Stimulated activated CD4-positive, alpha-beta T cell treated with anti-CD3 and anti-CD28 coated beads, Interleukin-1b, Interleukin-23, amount 100 ng/mL, for 48 hours (primary cell): ENCODE measurements at regions not wholly inside any gene's neighbourhood (a gene's known extent, or its start where the extent isn't known, plus 50 kb on each side); places are given as distances from the start of the nearest gene placed in this dataset.

Experiments used
- DNase-seq: peaks from one replicate; pipeline ENCODE4 v3.0.0-alpha.2; 2020

DNA sequence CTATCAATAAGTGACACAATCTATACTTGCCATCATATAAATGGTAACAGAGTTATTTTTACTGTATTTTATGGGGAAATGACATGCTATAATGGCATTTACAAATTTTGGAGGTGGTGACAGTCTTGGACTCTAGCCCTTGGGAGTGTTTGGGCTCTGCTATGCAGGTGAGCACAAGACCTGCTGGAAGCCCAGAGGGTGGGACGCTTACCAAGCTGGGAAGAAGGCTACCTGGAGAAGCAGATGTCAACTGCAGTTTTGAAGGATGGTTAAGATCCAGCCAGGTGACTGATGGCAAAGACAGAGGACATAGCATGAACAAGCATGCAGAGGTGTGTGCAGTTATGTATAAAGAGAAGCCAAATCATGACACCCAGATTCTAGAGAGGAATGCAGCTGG lies 346.9 kb downstream of the MYCN start:
- no peak for DNase-seq

DNA sequence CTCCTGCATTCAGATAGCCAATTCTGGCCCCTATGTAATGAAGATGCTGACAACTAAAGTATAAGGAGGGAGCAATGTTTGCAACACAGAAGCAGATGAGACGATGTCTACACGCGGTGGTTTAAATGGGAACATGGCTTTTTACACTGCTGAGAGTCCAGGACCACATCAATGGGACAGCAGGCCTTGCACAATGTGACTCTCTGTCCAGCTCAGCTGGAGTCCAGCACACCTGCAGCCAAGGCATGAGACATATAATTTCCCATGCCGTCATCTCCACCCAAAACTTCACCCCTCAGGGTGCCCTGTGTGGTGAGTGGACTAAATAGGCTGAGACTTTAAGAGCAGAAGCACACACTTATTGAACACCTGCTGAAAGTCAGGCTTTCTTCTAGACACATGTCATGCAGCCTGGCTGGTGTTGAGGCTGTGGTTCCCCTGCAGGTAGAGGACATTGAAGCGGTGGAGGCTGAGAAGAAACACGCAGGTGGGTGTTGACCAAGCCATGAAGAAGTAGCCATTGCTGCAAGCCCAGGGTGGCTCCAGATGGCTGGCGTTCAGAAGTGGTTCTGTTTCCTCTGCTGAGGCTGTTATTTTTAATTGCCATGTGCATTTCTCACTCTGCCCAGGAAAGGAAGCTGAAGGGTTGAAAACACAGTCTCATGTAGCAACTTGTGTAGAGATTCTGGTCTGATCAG lies 345.6 kb downstream of the MYCN start:
- DNase-seq = no peak

DNA sequence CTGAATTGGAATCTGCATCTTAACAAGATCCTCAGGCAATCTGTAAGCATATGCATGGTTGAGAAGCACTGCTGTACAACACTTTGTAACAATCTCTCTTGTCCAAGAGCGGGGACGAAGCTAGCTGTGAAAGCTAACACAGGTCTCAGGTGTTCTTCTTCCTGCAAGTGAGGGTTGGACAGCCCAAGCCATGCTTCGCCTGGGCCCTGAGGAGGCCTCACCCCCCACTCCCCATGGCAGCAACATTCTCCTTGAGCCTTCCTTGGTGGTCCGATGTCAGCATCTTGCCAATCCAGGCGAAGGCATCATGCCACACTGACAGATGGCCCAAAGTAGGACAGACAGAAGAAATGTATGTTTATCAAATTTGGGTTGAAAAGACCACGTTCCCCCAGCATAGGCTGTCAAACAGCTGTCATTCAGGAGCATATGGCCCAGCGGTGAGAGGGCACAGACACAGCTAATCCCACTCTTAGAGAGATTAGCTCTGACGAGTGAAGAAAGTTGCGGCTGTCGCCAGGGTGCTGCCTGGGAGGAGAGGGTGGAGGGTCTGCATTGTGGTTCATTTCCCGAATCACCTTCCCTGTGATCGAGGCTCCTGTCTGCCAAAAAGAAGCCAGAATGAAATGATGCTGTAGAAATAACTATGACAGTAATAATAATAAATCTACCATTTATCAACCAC lies 344.7 kb downstream of the MYCN start:
- no peak for DNase-seq

DNA sequence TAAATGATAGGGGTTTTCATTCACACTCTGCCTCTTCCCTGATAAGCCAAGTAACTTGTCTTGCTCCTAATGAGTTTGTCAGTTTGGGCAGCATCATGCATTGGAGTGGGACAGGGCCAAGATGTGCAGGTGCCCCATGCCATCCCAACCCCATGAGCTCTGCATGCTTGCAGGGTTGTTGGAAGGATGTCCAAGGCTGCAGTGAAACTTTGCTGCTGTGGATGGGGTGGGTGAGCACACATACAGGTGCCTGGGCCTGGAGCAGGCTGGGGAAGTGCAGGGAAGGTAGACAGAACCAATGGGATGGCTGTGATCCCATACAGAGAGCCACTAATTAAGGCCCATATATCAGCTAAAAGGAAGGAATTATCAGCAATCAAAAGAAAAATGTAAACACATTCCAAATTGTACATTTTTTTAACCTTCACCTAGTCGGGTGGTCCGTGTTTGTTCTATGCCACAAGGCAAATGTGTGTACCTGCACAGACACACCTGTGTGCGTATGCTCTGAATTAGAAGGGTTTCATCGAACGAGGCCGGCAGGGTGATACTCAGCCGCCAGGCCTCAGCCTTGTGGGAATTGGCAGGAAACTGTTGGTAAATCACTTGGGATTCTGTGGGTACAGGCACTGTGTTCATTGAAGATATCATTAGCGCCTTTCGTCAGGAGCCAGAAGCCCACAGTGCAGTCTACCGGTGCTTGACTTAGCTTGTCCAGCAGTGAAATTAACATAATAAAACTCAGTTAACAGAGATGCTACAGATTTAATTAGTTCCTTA lies 342.9 kb downstream of the MYCN start:
- no peak for DNase-seq

DNA sequence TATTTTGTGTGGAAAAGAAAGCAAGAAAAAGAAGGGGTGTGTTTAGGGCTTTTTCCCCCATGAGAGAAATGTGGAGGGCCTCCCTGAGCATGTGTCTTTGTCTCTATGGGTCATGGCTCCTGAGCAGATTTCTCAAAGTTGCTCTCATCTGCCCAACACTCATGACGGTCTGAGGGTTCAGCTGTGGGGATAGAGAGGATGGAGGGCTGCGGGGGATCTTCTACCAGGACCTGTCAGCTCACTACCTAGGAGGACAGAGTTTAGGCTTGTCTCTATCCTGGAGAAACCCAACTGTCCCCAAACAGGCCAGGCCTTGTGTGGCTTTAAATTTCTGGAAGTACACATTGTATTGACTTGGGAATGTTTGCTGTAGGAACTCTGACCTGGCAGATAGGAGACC lies 342.2 kb downstream of the MYCN start:
- no peak for DNase-seq

- no peak for DNase-seq
Measured at GRCh38 chr2:16281451-16282335, 341.3 kb downstream of the MYCN start.

DNA sequence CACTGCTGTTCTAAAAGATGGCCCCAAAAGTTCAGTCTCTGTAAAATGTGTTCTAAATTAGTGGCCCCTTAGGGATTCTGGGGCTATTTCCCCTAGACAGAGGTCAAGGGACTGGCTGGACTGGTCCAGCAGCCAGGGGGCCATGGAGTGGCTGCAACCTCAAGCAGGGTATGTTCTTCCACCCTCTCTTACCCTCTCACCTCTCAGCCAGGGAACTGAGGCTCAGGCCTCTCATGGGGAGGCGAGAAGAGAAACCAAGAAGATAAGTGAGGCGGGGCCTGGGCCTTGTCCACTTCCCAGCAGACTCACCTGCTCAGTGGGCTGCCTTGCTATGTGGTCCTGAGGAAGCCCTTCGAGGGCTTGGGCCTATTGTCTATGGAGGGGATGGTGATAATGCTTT lies 339.7 kb downstream of the MYCN start:
- DNase-seq = no peak

DNA sequence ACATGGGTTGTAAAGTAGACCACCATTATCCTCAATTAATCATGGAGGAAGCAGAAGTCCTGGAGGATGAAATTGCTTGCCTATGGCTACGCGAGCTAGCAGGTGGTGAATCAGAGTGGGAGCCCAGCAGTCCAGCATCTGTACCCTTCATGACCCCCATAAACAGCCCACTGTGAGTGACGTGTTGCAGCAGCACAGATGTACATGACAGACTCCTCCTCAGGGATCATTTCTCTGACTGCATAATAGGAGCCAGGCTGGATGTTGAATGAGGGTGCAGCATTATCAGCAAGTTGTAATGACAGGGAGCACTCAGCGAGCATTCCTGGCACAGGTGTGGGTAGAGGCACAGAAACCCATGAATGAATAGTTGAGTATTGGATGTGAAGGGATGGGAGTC lies 339.3 kb downstream of the MYCN start:
- no peak for DNase-seq

DNA sequence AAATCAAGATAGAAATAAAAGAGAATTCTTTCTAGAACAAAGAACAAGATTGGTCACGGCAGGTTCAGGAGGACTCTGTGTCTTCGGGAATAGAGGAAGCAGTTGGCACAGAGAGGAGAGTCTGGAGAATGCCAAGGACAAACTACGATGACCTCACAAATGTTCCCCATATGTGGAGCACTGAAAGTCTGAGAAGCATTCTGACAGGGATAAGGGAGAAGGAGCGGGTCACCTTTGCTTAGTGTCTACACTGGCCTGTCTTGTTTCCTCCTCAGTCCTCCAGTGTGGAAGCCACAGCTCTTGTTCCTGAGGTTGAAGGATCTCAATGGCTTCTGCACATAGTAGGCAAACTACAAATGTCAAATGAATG lies 338.8 kb downstream of the MYCN start:
- DNase-seq = no peak

DNA sequence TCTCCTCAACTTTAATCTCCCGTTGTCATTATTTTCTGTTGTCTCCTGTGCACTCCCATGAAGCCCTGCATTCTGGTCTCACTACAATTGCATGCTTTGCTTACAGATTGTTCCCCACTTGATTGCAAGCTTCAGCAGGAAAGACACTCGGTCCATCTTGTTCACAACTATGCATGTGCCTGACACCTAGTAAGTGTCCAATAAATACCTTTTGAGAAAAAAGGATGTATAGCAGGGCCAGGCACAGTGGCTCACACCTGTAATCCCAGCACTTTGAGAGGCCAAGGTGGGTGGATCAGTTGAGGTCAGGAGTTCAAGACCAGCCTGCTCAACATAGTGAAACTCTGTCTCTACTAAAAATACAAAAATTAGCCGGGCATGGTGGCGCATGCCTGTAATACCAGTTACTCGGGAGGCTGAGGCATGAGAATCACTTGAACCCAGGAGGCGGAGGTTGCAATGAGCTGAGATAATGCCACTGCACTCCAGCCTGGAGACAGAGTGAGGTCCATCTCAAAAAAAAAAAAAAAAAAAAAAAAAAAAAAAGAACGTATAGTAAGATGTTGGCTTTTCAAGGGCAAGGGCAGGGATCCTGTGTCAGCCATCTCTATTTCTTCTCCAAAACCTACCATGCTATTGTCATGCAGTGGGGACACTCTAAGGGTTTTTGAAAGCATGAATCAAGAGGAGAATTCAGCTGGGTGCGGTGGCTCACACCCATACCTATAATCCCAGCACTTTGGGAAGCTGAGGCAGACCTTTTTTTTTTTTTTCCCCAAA lies 338.3 kb downstream of the MYCN start:
- no peak for DNase-seq

GRCh38 chr2:16277117-16277516 lies 336.8 kb downstream of the MYCN start:
- DNase-seq = peak; percentile 4

GRCh38 chr2:16275661-16276060 lies 335.3 kb downstream of the MYCN start:
- no peak for DNase-seq

DNA sequence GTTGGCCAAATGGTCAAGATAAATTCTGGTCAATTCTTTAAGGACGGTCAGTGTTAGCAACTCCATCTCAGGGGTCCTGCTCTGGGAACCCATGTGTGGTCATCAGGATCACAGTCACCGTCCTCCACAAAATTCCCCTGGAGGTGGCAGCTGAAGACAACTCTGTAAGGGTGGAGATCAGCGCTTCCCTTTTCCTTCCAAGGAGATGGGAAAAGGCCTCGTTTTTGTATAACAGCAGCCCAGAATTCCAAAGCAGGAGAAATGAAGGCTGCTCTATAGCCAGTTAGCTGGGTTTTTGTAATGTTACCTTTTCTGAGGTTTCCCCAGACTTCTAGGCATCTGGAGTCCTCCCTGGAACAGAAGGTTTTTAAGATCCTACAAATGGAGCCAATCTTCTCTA lies 334.8 kb downstream of the MYCN start:
- no peak for DNase-seq

DNA sequence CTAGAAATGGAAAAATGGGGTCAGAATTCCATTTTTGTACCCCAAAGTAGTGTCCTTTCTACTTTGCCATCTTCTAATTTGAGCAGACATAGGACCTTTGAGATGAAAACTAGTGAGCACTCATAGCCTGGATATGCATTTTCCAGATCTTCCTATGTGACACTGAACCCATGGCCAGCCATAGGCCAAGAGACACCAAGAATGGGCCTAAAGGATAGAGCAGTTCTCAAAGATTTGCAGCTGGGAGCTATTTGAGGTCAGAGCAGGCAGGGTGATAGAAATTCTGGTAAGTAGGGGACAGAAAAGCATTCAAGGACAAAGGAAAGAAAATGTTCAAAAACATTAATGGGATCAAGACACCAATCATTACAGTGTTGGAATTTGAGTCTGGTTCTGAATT lies 332.8 kb downstream of the MYCN start:
- no peak for DNase-seq

DNA sequence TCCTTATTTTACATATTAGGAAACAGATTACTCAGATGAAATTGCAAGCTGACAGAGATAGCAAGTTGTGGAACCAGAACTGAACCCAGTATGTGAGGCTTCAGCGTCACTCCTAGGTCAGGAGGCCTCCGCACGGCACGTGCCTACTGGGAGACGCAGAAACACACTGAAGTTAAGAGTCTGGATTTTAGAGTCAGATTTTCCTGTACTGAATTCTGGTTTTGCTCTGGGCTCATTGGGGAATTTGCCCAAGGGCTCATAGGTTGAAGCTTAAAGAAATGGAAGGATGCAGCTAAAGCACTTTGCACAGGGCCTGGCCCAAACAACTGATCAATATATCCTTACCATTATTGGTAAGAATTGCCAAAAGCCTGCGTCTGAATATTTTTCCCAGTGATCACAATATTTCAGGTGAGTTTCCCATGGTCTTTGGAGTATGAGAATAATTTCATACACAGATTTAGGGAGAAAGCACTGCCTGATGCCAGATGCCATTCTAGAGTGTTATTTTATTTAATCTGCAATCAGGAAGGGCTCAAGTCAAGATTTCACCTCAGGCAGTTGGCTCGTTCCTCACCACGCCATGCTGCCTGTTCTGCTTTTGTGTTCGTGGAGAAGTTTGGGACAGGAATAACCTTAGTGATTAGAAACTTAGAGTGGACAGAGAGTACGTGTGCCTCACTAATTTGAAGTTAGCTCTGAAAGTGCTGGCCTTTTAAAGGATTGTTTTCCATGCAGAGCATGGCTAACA lies 331.9 kb downstream of the MYCN start:
- no peak for DNase-seq

DNA sequence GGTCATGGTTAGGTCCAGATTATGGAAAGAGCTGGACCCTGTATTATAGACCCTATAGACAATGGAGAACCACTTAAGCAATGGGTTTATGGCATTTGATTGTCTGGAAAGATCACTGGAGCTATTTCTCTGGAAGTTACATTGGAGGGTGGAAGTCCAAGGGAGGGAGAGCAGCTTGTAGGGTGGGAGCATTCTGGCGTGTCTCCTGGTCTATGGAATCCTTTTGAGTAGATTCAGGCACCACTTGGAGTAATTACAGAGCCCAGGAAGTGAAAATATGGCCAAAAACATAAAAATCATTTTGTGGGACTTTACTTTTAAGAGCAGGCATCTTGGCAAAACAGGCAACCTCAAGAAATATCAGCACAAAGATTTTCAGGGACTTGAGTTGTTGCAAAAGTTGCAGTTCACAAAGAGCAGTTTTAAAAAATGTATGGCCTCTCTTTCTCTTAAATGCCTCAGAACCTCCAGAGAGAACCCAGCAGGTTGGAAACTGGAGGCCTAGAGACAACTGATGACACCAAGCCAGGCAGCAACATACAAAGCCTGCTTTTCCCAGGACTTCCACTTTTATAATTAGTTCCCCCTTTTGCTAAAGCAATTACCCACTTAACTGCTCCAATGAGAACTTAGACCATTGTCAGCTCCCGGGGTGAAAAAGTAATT lies 331.0 kb downstream of the MYCN start:
- no peak for DNase-seq

GRCh38 chr2:16270441-16270840 lies 330.1 kb downstream of the MYCN start:
- no peak for DNase-seq

DNA sequence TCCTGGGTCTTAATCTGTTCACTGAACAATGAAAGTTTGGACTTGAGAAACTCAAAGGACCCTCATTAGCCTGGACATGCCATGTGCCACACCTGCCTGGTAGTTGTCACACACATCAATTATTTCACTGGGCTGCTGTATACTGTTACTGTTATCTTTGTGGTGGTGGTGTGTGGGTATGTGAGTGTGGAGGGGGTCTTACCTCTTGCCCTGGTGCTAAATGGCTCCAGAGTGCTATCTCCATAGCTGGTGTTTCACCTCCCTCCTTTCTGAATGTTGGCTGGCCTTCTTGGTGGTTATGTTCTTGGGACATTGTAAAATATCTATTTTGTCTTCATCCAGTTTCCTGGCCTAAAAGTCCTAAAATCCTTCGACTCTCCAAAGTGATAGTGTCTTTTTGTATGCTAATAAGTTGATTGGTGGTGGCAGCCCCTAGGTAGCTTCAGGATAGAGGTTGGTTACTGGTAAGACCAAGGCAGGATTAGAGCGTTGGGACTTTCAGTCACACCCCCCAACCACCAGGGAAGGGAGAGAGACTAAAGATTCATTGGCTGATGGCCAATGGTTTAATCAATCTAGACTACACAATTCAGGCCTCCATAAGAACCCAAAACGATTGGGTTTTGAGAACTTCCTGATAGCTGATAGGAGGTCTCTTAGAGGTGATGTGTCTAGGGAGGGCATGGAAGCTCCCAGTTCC lies 328.1 kb downstream of the MYCN start:
- DNase-seq = no peak

GRCh38 chr2:16266571-16266970 lies 326.2 kb downstream of the MYCN start:
- DNase-seq = no peak

GRCh38 chr2:16264931-16265540 lies 324.7 kb downstream of the MYCN start:
- no peak for DNase-seq
